IMR-90 (cell line): ENCODE measurements at regions not wholly inside any gene's neighbourhood (a gene's known extent, or its start where the extent isn't known, plus 50 kb on each side); places are given as distances from the start of the nearest gene placed in this dataset.
"Not testable (repeated sequence)": the region's sequence is repeated elsewhere in the genome, so short reads cannot be mapped to it uniquely, and the experiment has no call there.

Experiments used
- ATAC-seq: fragments of 200-7000 bp; cut with Tn5 transposase; 2 replicates; pipeline ENCODE4 v1.9.1; 2020; ENCODE audit warnings: low read depth, mild to moderate bottlenecking, moderate library complexity
- BruUV-seq: library from RNA; stranded (reverse); fragments of 400-500 nt; replicated peaks from 2 replicates; lab custom pipeline; 2021; lab: Mats Ljungman, UMichigan
- CTCF ChIA-PET: fragments of 300-600 bp; formaldehyde crosslinking; extraction: SDS; loops from one replicate; lab custom pipeline; 2021; ENCODE audit warnings: antibody characterized with exemption; lab: Yijun Ruan, JAX
- POLR2A ChIA-PET: fragments of 300-600 bp; sonication (Branson Sonifier 250); formaldehyde crosslinking; loops from one replicate; lab custom pipeline; 2022; ENCODE audit warnings: antibody characterized with exemption; ENCODE audit not compliant: unreplicated experiment; lab: Charles Lee
- DNase-seq: peaks from one replicate; pipeline ENCODE4 v3.0.0; 2013
- H2AFZ ChIP-seq: replicated peaks from 2 replicates; pipeline ENCODE3; 2013; ENCODE audit warnings: low read length, mild to moderate bottlenecking; ENCODE audit not compliant: poor library complexity
- H2AK5ac ChIP-seq: 2 replicates; pipeline ENCODE4 v1.6.1; 2013; ENCODE audit warnings: low read depth, low read length, inconsistent platforms
- H2AK9ac ChIP-seq: replicated peaks from 2 replicates; pipeline ENCODE3; 2013; ENCODE audit warnings: mild to moderate bottlenecking, low read depth, low read length, moderate library complexity; ENCODE audit not compliant: poor library complexity
- H2BK120ac ChIP-seq: 2 replicates; pipeline ENCODE4 v1.6.1; 2013; ENCODE audit warnings: low read depth, low read length, inconsistent platforms
- H2BK15ac ChIP-seq: 3 replicates; pipeline ENCODE4 v1.6.1; 2013; ENCODE audit warnings: low read depth, low read length, inconsistent platforms
- H2BK20ac ChIP-seq: 2 replicates; pipeline ENCODE4 v1.6.1; 2013; ENCODE audit warnings: low read depth, mild to moderate bottlenecking, inconsistent platforms, low read length, moderate library complexity
- H2BK5ac ChIP-seq: 2 replicates; pipeline ENCODE4 v1.6.1; 2013; ENCODE audit warnings: mild to moderate bottlenecking, low read depth, low read length, inconsistent platforms; ENCODE audit not compliant: poor library complexity, severe bottlenecking
- H3K14ac ChIP-seq: replicated peaks from 2 replicates; pipeline ENCODE4 v1.6.1; 2013; ENCODE audit warnings: low read depth, low read length, inconsistent platforms
- H3K18ac ChIP-seq: 2 replicates; pipeline ENCODE4 v1.6.1; 2013; ENCODE audit warnings: low read depth, low read length, control low read depth
- H3K23ac ChIP-seq: 2 replicates; pipeline ENCODE4 v1.6.1; 2013; ENCODE audit warnings: low read depth, low read length, inconsistent platforms
- H3K27ac ChIP-seq: 2 replicates; pipeline ENCODE4 v1.5.1; 2013; ENCODE audit warnings: mild to moderate bottlenecking, control low read depth, low read length; ENCODE audit not compliant: insufficient read depth
- H3K27me3 ChIP-seq: 2 replicates; pipeline ENCODE4 v1.6.1; 2013; ENCODE audit warnings: low read length; ENCODE audit not compliant: control insufficient read depth, insufficient read depth
- H3K36me3 ChIP-seq: 2 replicates; pipeline ENCODE4 v1.6.1; 2013; ENCODE audit warnings: low read length, mixed read lengths; ENCODE audit not compliant: control insufficient read depth, insufficient read depth
- H3K4ac ChIP-seq: 2 replicates; pipeline ENCODE4 v1.6.1; 2013; ENCODE audit warnings: low read depth, low read length, inconsistent platforms
- H3K4me1 ChIP-seq: 2 replicates; pipeline ENCODE4 v1.6.1; 2013; ENCODE audit warnings: low read length, mixed read lengths; ENCODE audit not compliant: control insufficient read depth, insufficient read depth
- H3K4me2 ChIP-seq: 2 replicates; pipeline ENCODE4 v1.6.1; 2013; ENCODE audit warnings: low read depth, mild to moderate bottlenecking, control low read depth, low read length, moderate library complexity
- H3K4me3 ChIP-seq: 2 replicates; pipeline ENCODE4 v1.5.1; 2013; ENCODE audit warnings: low read depth, mild to moderate bottlenecking, control low read depth, low read length, moderate library complexity; ENCODE audit not compliant: insufficient read depth
- H3K56ac ChIP-seq: 2 replicates; pipeline ENCODE4 v1.6.1; 2013; ENCODE audit warnings: low read length, inconsistent platforms; ENCODE audit not compliant: insufficient read depth; ENCODE audit errors: extremely low read depth
- H3K79me1 ChIP-seq, 2 experiments: 2 replicates each; pipeline ENCODE4 v1.6.1; 2013; ENCODE audit warnings: low read length in 2 of 2, inconsistent platforms in 1 of 2, low read depth in 1 of 2
- H3K9ac ChIP-seq: 2 replicates; pipeline ENCODE4 v1.6.1; 2013; ENCODE audit warnings: low read depth, low read length, control low read depth
- H3K9me1 ChIP-seq: 2 replicates; pipeline ENCODE4 v1.6.1; 2013; ENCODE audit warnings: low read length, inconsistent platforms; ENCODE audit not compliant: insufficient read depth
- H3K9me3 ChIP-seq: 2 replicates; pipeline ENCODE4 v1.6.1; 2013; ENCODE audit warnings: low read length; ENCODE audit not compliant: control insufficient read depth, insufficient read depth
- H4K20me1 ChIP-seq: 2 replicates; pipeline ENCODE4 v1.6.1; 2013; ENCODE audit warnings: low read length, inconsistent platforms; ENCODE audit not compliant: insufficient read depth
- H4K5ac ChIP-seq: 2 replicates; pipeline ENCODE4 v1.6.1; 2013; ENCODE audit warnings: mild to moderate bottlenecking, low read depth, low read length, control low read depth
- H4K8ac ChIP-seq, 2 experiments: 2 replicates each; pipeline ENCODE4 v1.6.1; 2013; ENCODE audit warnings: low read depth in 2 of 2, low read length in 2 of 2, control low read depth in 1 of 2, inconsistent platforms in 1 of 2
- H4K91ac ChIP-seq: 2 replicates; pipeline ENCODE4 v1.6.1; 2013; ENCODE audit warnings: low read depth, low read length, inconsistent platforms; ENCODE audit not compliant: insufficient read depth
- CEBPB ChIP-seq: IDR thresholded peaks from 2 replicates; pipeline ENCODE4 v1.6.1; 2012; ENCODE audit warnings: low read depth, low read length, improper control_type of control experiment
- CHD1 ChIP-seq: IDR thresholded peaks from 2 replicates; pipeline ENCODE4 v1.6.1; 2012; ENCODE audit warnings: low read depth, low read length, improper control_type of control experiment
- MXI1 ChIP-seq: IDR thresholded peaks from 2 replicates; pipeline ENCODE4 v1.6.1; 2012; ENCODE audit warnings: low read depth, mild to moderate bottlenecking, low read length, moderate library complexity, borderline replicate concordance
- POLR2A ChIP-seq: IDR thresholded peaks from 2 replicates; pipeline ENCODE4 v1.6.1; 2012; ENCODE audit warnings: mild to moderate bottlenecking, low read depth, low read length
- RCOR1 ChIP-seq: IDR thresholded peaks from 2 replicates; pipeline ENCODE4 v1.6.1; 2012; ENCODE audit warnings: mild to moderate bottlenecking, low read length, improper control_type of control experiment; ENCODE audit not compliant: insufficient replicate concordance
- WGBS, 2 experiments: methylation state at CpG; one replicate each; pipeline versions ENCODE4 v1.1.5 to v1.1.7; 2013; ENCODE audit warnings: missing lambda C conversion rate in 2 of 2; ENCODE audit not compliant: insufficient read length in 1 of 2; ENCODE audit errors: extremely low coverage in 2 of 2; 5-methylcytosine and 5-hydroxymethylcytosine counted together
- dilution Hi-C: fragments of 300-500 bp; cut with HindIII; formaldehyde crosslinking; loops from one replicate; pipeline ENCODE4 v1.14.3; 2018; ENCODE audit warnings: low sequenced_read_pairs; ENCODE audit not compliant: unreplicated experiment
- in situ Hi-C: fragments of 300-500 bp; cut with MboI; formaldehyde crosslinking; loops from 3 replicates; pipeline ENCODE4 v1.14.3; 2019; ENCODE audit warnings: low sequenced_read_pairs, inconsistent platforms, mixed read lengths
- intact Hi-C: fragments of 100-400 bp; cut with micrococcal nuclease; formaldehyde crosslinking; loops from 2 replicates; pipeline ENCODE4 v1.10.0; 2022
- TF ChIP-seq, protein P1 (sequence below): fragments of 150-350 bp; IDR thresholded peaks from 2 replicates; pipeline ENCODE4 v1.6.1; 2016; ENCODE audit warnings: low read depth, mild to moderate bottlenecking, low read length, moderate library complexity, borderline replicate concordance
- TF ChIP-seq, protein P2 (sequence below): fragments of 150-350 bp; IDR thresholded peaks from 2 replicates; pipeline ENCODE4 v1.6.1; 2017; ENCODE audit warnings: mild to moderate bottlenecking, antibody characterized with exemption, low read length, low read depth

DNA sequence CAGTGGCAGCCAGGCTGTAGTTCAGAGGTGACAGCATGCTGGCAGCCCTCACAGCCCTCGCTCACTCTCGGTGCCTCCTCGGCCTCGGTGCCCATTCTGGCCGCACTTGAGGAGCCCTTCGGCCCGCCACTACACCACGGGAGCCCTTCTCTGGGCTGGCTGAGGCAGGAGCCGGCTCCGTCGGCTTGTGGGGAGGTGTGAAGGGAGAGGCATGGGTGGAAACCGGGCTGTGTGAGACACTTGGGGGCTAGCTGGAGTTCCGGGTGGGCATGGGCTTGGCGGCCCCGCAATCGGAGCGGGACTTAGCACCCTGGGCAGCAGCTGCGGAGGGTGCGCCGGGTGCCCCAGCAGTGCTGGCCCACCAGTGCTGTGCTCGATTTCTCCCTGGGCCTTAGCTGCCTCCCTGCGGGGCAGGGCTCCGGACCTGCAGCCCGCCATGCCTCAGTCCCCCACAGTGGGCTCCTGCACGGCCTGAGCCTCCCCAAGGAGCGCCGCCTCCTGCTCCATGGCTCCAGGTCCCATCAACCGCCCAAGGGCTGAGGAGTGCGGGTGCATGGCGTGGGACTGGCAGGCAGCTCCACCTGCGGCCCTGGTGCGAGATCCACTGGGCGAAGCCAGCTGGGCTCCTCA lies 396.8 kb downstream of the FAM72C start:
- no peak overlapping the region for H3K14ac ChIP-seq
- H3K4ac ChIP-seq: no peak overlapping the region
- no peak overlapping the region for H2AK5ac ChIP-seq
- H3K27ac ChIP-seq: no peak overlapping the region
- no peak overlapping the region for H2AFZ ChIP-seq
- POLR2A ChIA-PET: no interaction called here
- DNase-seq (no peak), ATAC-seq (no peak)
- no peak overlapping the region for H2BK15ac ChIP-seq
- TF ChIP-seq, protein P1, sequence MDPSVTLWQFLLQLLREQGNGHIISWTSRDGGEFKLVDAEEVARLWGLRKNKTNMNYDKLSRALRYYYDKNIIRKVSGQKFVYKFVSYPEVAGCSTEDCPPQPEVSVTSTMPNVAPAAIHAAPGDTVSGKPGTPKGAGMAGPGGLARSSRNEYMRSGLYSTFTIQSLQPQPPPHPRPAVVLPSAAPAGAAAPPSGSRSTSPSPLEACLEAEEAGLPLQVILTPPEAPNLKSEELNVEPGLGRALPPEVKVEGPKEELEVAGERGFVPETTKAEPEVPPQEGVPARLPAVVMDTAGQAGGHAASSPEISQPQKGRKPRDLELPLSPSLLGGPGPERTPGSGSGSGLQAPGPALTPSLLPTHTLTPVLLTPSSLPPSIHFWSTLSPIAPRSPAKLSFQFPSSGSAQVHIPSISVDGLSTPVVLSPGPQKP: no peak
- TF ChIP-seq POLR2A (no peak), CHD1 (no peak), MXI1 (no peak), CEBPB (no peak), RCOR1 (no peak)
- TF ChIP-seq, protein P2, sequence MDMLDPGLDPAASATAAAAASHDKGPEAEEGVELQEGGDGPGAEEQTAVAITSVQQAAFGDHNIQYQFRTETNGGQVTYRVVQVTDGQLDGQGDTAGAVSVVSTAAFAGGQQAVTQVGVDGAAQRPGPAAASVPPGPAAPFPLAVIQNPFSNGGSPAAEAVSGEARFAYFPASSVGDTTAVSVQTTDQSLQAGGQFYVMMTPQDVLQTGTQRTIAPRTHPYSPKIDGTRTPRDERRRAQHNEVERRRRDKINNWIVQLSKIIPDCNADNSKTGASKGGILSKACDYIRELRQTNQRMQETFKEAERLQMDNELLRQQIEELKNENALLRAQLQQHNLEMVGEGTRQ: no peak
- H4K91ac ChIP-seq: no peak overlapping the region
- WGBS, 2 experiments: no CpG with 5 or more reads among the region's 33 CpGs
- no peaks in the 10 kb centered on the region for H3K4me1 ChIP-seq
- H3K9me3 ChIP-seq: no peaks in the 10 kb centered on the region; the same call in 1 of the 2 replicates
- CTCF ChIA-PET: no interaction called here
- in situ Hi-C loops: no loop called here
- no peak overlapping the region for H3K18ac ChIP-seq
- no peak overlapping the region for H3K4me3 ChIP-seq
- BruUV-seq: no TSS peak
- no peak overlapping the region for H3K9ac ChIP-seq
- no peak overlapping the region for H3K4me2 ChIP-seq
- no peak overlapping the region for H3K23ac ChIP-seq
- H2BK5ac ChIP-seq: no peak overlapping the region
- no peak overlapping the region for H4K5ac ChIP-seq
- no peaks in the 10 kb centered on the region for H3K27me3 ChIP-seq
- H4K20me1 ChIP-seq: no peaks in the 10 kb centered on the region
- no peaks in the 10 kb centered on the region for H3K9me1 ChIP-seq
- dilution Hi-C loops: no loop called here
- no peak overlapping the region for H3K56ac ChIP-seq
- intact Hi-C loops: no loop called here
- H2AK9ac ChIP-seq: no peak overlapping the region
- no peak overlapping the region for H2BK20ac ChIP-seq
- no peak overlapping the region for H4K8ac ChIP-seq
- H3K79me1 ChIP-seq: no peaks in the 10 kb centered on the region
- H3K36me3 ChIP-seq: no peaks in the 10 kb centered on the region
- H2BK120ac ChIP-seq: no peak overlapping the region

DNA sequence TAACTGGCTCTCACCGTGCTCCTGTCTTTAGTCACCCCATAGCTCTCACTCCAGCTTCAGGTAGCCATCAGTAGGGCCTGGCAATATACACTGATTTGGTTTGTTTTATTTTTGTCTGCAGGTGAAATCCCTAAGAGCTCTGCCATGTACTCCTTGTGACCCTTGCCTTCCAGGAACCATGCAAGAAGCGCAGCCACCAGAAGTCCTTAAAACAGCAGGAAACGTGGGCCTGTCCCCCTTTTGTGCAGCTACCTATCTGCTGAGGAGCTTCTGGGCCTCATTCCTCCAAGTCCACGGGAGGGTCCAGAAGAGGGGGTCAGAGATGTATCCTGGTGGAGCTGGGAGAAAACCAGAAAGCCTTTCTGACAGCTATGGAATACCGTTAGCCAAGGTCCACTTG lies 399.1 kb downstream of the FAM72C start:
- H4K8ac ChIP-seq, intact Hi-C loops, H3K4me1 ChIP-seq, H2BK120ac ChIP-seq, H3K18ac ChIP-seq, H4K91ac ChIP-seq, H2AFZ ChIP-seq, ATAC-seq, H3K56ac ChIP-seq, H4K20me1 ChIP-seq, H3K4me2 ChIP-seq, CTCF ChIA-PET, H3K23ac ChIP-seq, H3K27ac ChIP-seq, H3K36me3 ChIP-seq, H3K79me1 ChIP-seq, H2BK15ac ChIP-seq, dilution Hi-C loops, POLR2A ChIA-PET, H3K4ac ChIP-seq, BruUV-seq, H3K4me3 ChIP-seq, H2AK9ac ChIP-seq, H3K14ac ChIP-seq, H3K9me1 ChIP-seq, H4K5ac ChIP-seq, H2BK20ac ChIP-seq, H2AK5ac ChIP-seq, in situ Hi-C loops, H3K9ac ChIP-seq, DNase-seq, H3K9me3 ChIP-seq, H3K27me3 ChIP-seq, H2BK5ac ChIP-seq: not testable (repeated sequence)
- WGBS, 2 experiments: no CpG with 5 or more reads among the region's 5 CpGs
